Large intestine (tissue), 3 donors: ENCODE measurements at regions not wholly inside any gene's neighbourhood (a gene's known extent, or its start where the extent isn't known, plus 50 kb on each side); places are given as distances from the start of the nearest gene placed in this dataset.
A peak's percentile ranks its signal among the peaks of the same experiment; 100 is the strongest.

Experiments
- DNase-seq, 2 donors: peaks; one replicate each; pipeline versions ENCODE4 v3.0.0 to v3.0.0-alpha.2; 2013
- H3K27ac ChIP-seq: one replicate; pipeline ENCODE4 v1.5.1; 2013; ENCODE audit warnings: low read length
- H3K27me3 ChIP-seq: 2 replicates; pipeline ENCODE4 v1.6.1; 2013; ENCODE audit warnings: low read length; ENCODE audit not compliant: control insufficient read depth, insufficient read depth
- H3K36me3 ChIP-seq: 2 replicates; pipeline ENCODE4 v1.6.1; 2013; ENCODE audit warnings: low read length; ENCODE audit not compliant: control insufficient read depth, insufficient read depth
- H3K4me1 ChIP-seq: one replicate; pipeline ENCODE4 v1.6.1; 2013; ENCODE audit warnings: low read length; ENCODE audit not compliant: control insufficient read depth, insufficient read depth
- H3K4me3 ChIP-seq: one replicate; pipeline ENCODE4 v1.5.1; 2013; ENCODE audit warnings: low read length
- H3K9me3 ChIP-seq: one replicate; pipeline ENCODE4 v1.6.1; 2013; ENCODE audit warnings: mild to moderate bottlenecking, low read depth, low read length, moderate library complexity; ENCODE audit not compliant: control insufficient read depth
- WGBS: methylation state at CpG from one replicate; pipeline ENCODE4 v1.1.5; 2013; ENCODE audit warnings: low lambda C conversion rate; ENCODE audit not compliant: insufficient coverage; 5-methylcytosine and 5-hydroxymethylcytosine counted together

GRCh38 chr4:175916626-175917351, 104.7 kb upstream of the GPM6A start:
- Histone ChIP-seq H3K9me3 (no peaks in the 10 kb centered on the region), H3K27me3 (no peaks in the 10 kb centered on the region), H3K27ac (no peak overlapping the region), H3K4me1 (no peaks in the 10 kb centered on the region), H3K4me3 (no peak overlapping the region), H3K36me3 (no peaks in the 10 kb centered on the region)
- no peak for DNase-seq
- WGBS: 90% methylated on average over 2 of the region's 6 CpGs

- WGBS: no CpG with 5 or more reads among the region's 5 CpGs
- Histone ChIP-seq H3K4me1 (no peaks in the 10 kb centered on the region), H3K4me3 (no peak overlapping the region), H3K36me3 (no peaks in the 10 kb centered on the region), H3K9me3 (no peaks in the 10 kb centered on the region), H3K27me3 (no peaks in the 10 kb centered on the region), H3K27ac (no peak overlapping the region)
- DNase-seq: no peak
These were observed 115.1 kb upstream of the GPM6A start for GRCh38 chr4:175927121-175927520.

GRCh38 chr4:175929441-175929840, 117.4 kb upstream of the GPM6A start:
- no peaks in the 10 kb centered on the region for H3K4me1 ChIP-seq
- H3K36me3 ChIP-seq: no peaks in the 10 kb centered on the region
- no peak overlapping the region for H3K4me3 ChIP-seq
- H3K9me3 ChIP-seq: no peaks in the 10 kb centered on the region
- no peak for DNase-seq
- H3K27ac ChIP-seq: no peak overlapping the region
- no CpG with 5 or more reads among the region's 3 CpGs for WGBS
- no peaks in the 10 kb centered on the region for H3K27me3 ChIP-seq

GRCh38 chr4:175929932-175930331, 117.9 kb upstream of the GPM6A start:
- no peaks in the 10 kb centered on the region for H3K9me3 ChIP-seq
- no peaks in the 10 kb centered on the region for H3K4me1 ChIP-seq
- H3K27ac ChIP-seq: no peak overlapping the region
- no peaks in the 10 kb centered on the region for H3K36me3 ChIP-seq
- no peak for DNase-seq
- WGBS: 57% methylated on average over 1 of the region's 3 CpGs
- H3K27me3 ChIP-seq: no peaks in the 10 kb centered on the region
- no peak overlapping the region for H3K4me3 ChIP-seq

- H3K27me3 ChIP-seq: no peaks in the 10 kb centered on the region
- H3K4me1 ChIP-seq: no peaks in the 10 kb centered on the region
- no peaks in the 10 kb centered on the region for H3K9me3 ChIP-seq
- H3K27ac ChIP-seq: no peak overlapping the region
- no peaks in the 10 kb centered on the region for H3K36me3 ChIP-seq
- H3K4me3 ChIP-seq: no peak overlapping the region
- DNase-seq: no peak
These were observed 118.4 kb upstream of the GPM6A start for GRCh38 chr4:175930471-175930870.

- no peak overlapping the region for H3K4me3 ChIP-seq
- H3K27ac ChIP-seq: no peak overlapping the region
- no peaks in the 10 kb centered on the region for H3K36me3 ChIP-seq
- no peaks in the 10 kb centered on the region for H3K4me1 ChIP-seq
- DNase-seq: peak in 1 of 2 donors; percentile 4
- no peaks in the 10 kb centered on the region for H3K27me3 ChIP-seq
- 100% methylated on average over 5 of the region's 9 CpGs for WGBS
- no peaks in the 10 kb centered on the region for H3K9me3 ChIP-seq
These were observed 120.1 kb upstream of the GPM6A start for GRCh38 chr4:175932116-175932515.

GRCh38 chr4:175934506-175934905, 122.4 kb upstream of the GPM6A start:
- no peaks in the 10 kb centered on the region for H3K27me3 ChIP-seq
- WGBS: 91% methylated on average over 3 of the region's 3 CpGs
- no peak overlapping the region for H3K27ac ChIP-seq
- H3K4me3 ChIP-seq: no peak overlapping the region
- no peaks in the 10 kb centered on the region for H3K9me3 ChIP-seq
- no peaks in the 10 kb centered on the region for H3K36me3 ChIP-seq
- H3K4me1 ChIP-seq: no peaks in the 10 kb centered on the region
- no peak for DNase-seq

GRCh38 chr4:175935016-175935661, 123.1 kb upstream of the GPM6A start:
- H3K4me1 ChIP-seq: no peaks in the 10 kb centered on the region
- H3K27me3 ChIP-seq: no peaks in the 10 kb centered on the region
- DNase-seq: no peak
- no peak overlapping the region for H3K4me3 ChIP-seq
- H3K36me3 ChIP-seq: no peaks in the 10 kb centered on the region
- H3K27ac ChIP-seq: no peak overlapping the region
- H3K9me3 ChIP-seq: no peaks in the 10 kb centered on the region

GRCh38 chr4:175944126-175944910, 121.3 kb upstream of the WDR17 start:
- Histone ChIP-seq H3K9me3 (no peaks in the 10 kb centered on the region), H3K27me3 (no peaks in the 10 kb centered on the region), H3K4me1 (no peaks in the 10 kb centered on the region), H3K27ac (no peak overlapping the region), H3K36me3 (no peaks in the 10 kb centered on the region), H3K4me3 (no peak overlapping the region)
- WGBS: 91% methylated on average over 4 of the region's 10 CpGs
- DNase-seq: no peak

- Histone ChIP-seq H3K36me3 (no peaks in the 10 kb centered on the region), H3K27me3 (no peaks in the 10 kb centered on the region), H3K9me3 (no peaks in the 10 kb centered on the region), H3K4me1 (no peaks in the 10 kb centered on the region), H3K4me3 (no peak overlapping the region), H3K27ac (no peak overlapping the region)
- WGBS: 50% methylated on average over 1 of the region's 6 CpGs
- no peak for DNase-seq
These were observed 119.0 kb upstream of the WDR17 start for GRCh38 chr4:175946472-175947116.
